T47D (cell line): ENCODE measurements at regions not wholly inside any gene's neighbourhood (a gene's known extent, or its start where the extent isn't known, plus 50 kb on each side); places are given as distances from the start of the nearest gene placed in this dataset.

ENCODE experiments used
- DNase-seq, 2 experiments: peaks; one replicate each; pipeline versions ENCODE4 v3.0.0 to v3.0.0-alpha.2; 2011 to 2012; ENCODE audit warnings: low read depth in 1 of 2, low spot score in 1 of 2
- JUND ChIP-seq: IDR thresholded peaks from 2 replicates; pipeline ENCODE4 v1.6.1; 2012; ENCODE audit warnings: low read depth
- in situ Hi-C: cut with HindIII; loops from 2 replicates; pipeline ENCODE4 v1.10.0; 2016; ENCODE audit warnings: low sequenced_read_pairs, low pct_unique_long_range_greater_than_20kb

GRCh38 chr14:86022031-86022629 is 492.2 kb downstream of the FLRT2 start:
- DNase-seq, result no peak
- in situ Hi-C loops, result no loop called here
- TF ChIP-seq JUND, result no peak

DNA sequence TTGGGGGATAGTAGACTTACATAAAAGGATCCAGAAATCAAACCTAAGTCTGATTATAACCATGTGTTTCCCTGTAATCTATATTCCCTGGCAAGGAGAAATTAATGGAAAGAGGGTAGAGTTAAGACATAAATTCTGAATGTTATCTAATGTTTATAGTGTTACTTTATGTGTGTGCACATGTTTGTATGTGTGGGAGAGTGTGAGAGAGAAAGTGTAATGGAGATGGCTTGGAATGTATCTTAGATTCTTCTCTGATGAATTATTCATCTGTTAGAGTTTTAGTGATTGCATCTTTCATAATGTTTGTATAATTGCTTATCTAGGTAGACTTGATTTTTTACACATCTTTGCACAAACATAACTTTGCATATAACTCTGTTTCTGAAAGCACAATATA is 490.9 kb downstream of the FLRT2 start:
- no peak for TF ChIP-seq JUND
- in situ Hi-C loops, result no loop called here
- DNase-seq, result no peak

GRCh38 chr14:86015941-86016340 is 486.0 kb downstream of the FLRT2 start:
- in situ Hi-C loops, result no loop called here
- TF ChIP-seq JUND, result no peak
- DNase-seq, result no peak

- DNase-seq, result no peak
- no peak for TF ChIP-seq JUND
- in situ Hi-C loops, result no loop called here
Measured at GRCh38 chr14:86015511-86015910, 485.6 kb downstream of the FLRT2 start.

DNA sequence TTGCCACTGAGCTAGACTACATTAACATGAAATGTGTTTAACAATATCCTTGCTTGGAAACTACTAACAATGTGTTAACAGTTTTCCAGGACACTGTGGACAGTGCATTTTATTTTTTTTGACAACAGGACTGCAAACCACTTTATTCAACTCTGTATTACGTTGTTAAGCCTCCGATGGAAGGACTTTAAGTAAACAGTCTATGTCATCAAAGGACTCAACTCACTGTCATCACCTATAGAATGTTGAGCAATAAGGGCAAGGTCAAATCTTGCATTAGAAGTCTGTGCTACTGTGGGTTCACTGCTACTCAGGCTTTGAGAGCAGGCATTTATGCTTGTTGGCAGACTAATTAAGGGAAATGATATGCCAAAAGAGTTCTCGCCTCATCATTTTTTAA is 483.7 kb downstream of the FLRT2 start:
- in situ Hi-C loops, result no loop called here
- DNase-seq, result no peak
- TF ChIP-seq JUND, result no peak

- in situ Hi-C loops, result no loop called here
Measured at GRCh38 chr14:86012461-86012860, 482.5 kb downstream of the FLRT2 start.

DNA sequence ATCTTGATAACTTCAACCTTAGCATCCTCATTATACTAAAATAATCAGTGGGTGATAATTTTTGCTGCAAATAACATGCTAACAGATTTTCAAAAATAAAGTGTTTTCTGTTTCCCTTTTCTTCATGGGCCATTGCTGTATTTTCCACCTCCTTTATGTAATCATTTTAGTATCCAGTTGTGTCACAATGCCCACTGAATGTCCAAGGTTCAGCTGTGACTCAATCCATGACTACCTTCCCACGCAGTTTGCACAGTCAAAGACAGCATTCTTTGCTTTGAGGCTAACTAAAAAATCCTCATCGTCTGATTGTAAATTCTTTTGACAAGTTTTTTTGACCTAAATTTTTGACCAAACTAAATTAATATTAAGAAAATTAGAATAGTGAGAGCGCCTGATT is 474.1 kb downstream of the FLRT2 start:
- in situ Hi-C loops, result no loop called here
- TF ChIP-seq JUND, result no peak
- DNase-seq, result no peak

More at GRCh38 chr14:86012461-86012860, 482.5 kb downstream of the FLRT2 start:
- DNase-seq, result no peak
- no peak for TF ChIP-seq JUND

GRCh38 chr14:85996551-85996950 is 466.6 kb downstream of the FLRT2 start:
- no peak for TF ChIP-seq JUND
- in situ Hi-C loops, result no loop called here
- DNase-seq, result no peak

DNA sequence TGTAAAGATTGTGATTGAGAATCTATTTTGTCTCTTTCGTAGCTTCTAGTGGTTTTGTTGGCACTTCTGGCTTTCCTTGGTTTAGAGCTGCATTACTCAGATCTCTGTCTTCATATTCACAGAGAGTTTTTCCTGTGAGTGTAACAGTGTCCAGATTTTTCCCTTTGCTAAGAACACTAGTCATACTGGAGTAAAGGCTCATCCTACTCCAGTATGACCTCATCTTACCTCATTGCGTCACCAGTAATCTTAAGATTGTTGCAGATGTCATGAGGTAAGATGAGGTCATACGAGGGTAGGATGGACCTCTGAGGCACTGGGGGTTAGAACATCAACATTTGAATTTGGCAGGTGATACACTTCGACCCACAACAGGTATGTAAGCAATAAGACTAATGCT is 461.2 kb downstream of the FLRT2 start:
- DNase-seq, result no peak
- no peak for TF ChIP-seq JUND
- in situ Hi-C loops, result no loop called here

DNA sequence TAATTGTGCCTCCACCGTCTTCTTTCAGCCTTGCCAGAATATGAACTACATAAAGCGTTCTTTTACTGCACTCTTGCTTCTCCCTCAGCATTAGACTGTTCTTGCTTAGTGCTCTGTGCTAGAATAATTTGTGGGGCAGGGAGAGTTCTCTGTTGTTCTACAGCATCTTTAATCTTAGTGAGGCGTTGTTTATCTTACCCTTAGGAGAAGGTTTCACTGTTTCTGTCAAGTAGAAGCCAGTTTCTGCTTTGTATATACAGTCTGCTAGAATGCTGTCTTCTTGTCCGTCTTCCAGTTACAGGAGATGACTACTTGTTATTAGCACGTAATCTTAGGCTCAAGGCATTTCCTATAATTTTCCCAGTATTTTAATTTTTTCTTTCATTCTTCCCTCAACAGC is 458.0 kb downstream of the FLRT2 start:
- in situ Hi-C loops, result no loop called here
- no peak for DNase-seq
- TF ChIP-seq JUND, result no peak

- in situ Hi-C loops, result no loop called here
- DNase-seq, result no peak
- no peak for TF ChIP-seq JUND
Measured at GRCh38 chr14:85987292-85987691, 457.3 kb downstream of the FLRT2 start.

GRCh38 chr14:85978582-85979250 is 448.8 kb downstream of the FLRT2 start:
- in situ Hi-C loops, result no loop called here
- DNase-seq, result no peak

DNA sequence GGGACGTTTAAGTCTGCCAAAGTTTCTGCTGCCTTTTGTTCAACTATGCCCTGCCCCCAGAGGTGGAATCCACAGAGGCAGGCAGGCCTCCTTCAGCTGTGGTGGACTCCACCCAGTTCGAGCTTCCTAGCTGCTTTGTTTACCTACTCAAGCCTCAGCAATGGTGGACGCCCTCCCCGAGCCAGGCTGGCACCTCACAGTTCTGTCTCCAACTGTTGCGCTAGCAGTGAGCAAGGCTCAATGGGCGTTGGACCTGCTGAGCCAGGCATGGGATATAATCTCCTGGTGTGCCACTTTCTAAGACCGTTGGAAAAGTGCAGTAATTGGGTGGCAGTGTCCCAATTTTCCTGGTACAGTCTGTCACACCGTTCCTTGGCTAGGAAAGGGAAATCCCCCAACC is 444.7 kb downstream of the FLRT2 start:
- no peak for DNase-seq
- in situ Hi-C loops, result no loop called here
- TF ChIP-seq JUND, result no peak

More at GRCh38 chr14:85978582-85979250, 448.8 kb downstream of the FLRT2 start:
- TF ChIP-seq JUND, result no peak

GRCh38 chr14:85963486-85963885 is 433.5 kb downstream of the FLRT2 start:
- in situ Hi-C loops, result no loop called here
- TF ChIP-seq JUND, result no peak
- no peak for DNase-seq
